AG09309 (cell line): ENCODE measurements at regions not wholly inside any gene's neighbourhood (a gene's known extent, or its start where the extent isn't known, plus 50 kb on each side); places are given as distances from the start of the nearest gene placed in this dataset.

ENCODE experiments used
- DNase-seq: peaks from one replicate; pipeline ENCODE4 v3.0.0-alpha.2; 2010; ENCODE audit warnings: low read depth
- H3K4me3 ChIP-seq: 2 replicates; pipeline ENCODE4 v1.5.1; 2011; ENCODE audit warnings: mild to moderate bottlenecking, low read depth, low read length, moderate library complexity; ENCODE audit not compliant: control insufficient read depth
- CTCF ChIP-seq: IDR thresholded peaks from 2 replicates; pipeline ENCODE4 v1.5.1; 2011; ENCODE audit warnings: mild to moderate bottlenecking, low read depth, low read length, inconsistent platforms; ENCODE audit not compliant: insufficient read depth, control insufficient read depth; ENCODE audit errors: missing control alignments

GRCh38 chrX:39581411-39581810 is 516.3 kb downstream of the BCOR start:
- TF ChIP-seq CTCF, result no peak
- no peak overlapping the region for H3K4me3 ChIP-seq
- DNase-seq, result no peak

GRCh38 chrX:39582091-39582490 is 515.7 kb downstream of the BCOR start:
- H3K4me3 ChIP-seq, result no peak overlapping the region
- DNase-seq, result no peak
- TF ChIP-seq CTCF, result no peak

GRCh38 chrX:39582976-39583375 is 514.8 kb downstream of the BCOR start:
- no peak for DNase-seq
- H3K4me3 ChIP-seq, result no peak overlapping the region
- TF ChIP-seq CTCF, result no peak

- TF ChIP-seq CTCF, result no peak
- no peak overlapping the region for H3K4me3 ChIP-seq
- DNase-seq, result no peak
These were observed 511.9 kb downstream of the BCOR start for GRCh38 chrX:39585808-39586207.

- no peak overlapping the region for H3K4me3 ChIP-seq
- TF ChIP-seq CTCF, result no peak
- DNase-seq, result no peak
These were observed 511.4 kb downstream of the BCOR start for GRCh38 chrX:39586359-39586758.

GRCh38 chrX:39591099-39591498 is 506.7 kb downstream of the BCOR start:
- H3K4me3 ChIP-seq, result no peak overlapping the region
- DNase-seq, result no peak
- no peak for TF ChIP-seq CTCF

- no peak for DNase-seq
- no peak for TF ChIP-seq CTCF
- H3K4me3 ChIP-seq, result no peak overlapping the region
These were observed 505.0 kb downstream of the BCOR start for GRCh38 chrX:39592776-39593175.
